GM12865 (cell line): ENCODE measurements at regions not wholly inside any gene's neighbourhood (a gene's known extent, or its start where the extent isn't known, plus 50 kb on each side); places are given as distances from the start of the nearest gene placed in this dataset.

Experiments
- DNase-seq: peaks from one replicate; pipeline ENCODE4 v3.0.0; 2010; ENCODE audit warnings: low read depth
- H3K4me3 ChIP-seq: 2 replicates; pipeline ENCODE4 v1.5.1; 2011; ENCODE audit warnings: mild to moderate bottlenecking, low read depth, low read length, control low read depth
- CTCF ChIP-seq: IDR thresholded peaks from 2 replicates; pipeline ENCODE4 v1.5.1; 2011; ENCODE audit warnings: low read length, control low read depth, low read depth, inconsistent platforms; ENCODE audit not compliant: insufficient read depth; ENCODE audit errors: missing control alignments

GRCh38 chr6:22008248-22008836 lies 288.5 kb downstream of the PRL start:
- DNase-seq: no peak
- no peak for TF ChIP-seq CTCF
- no peak overlapping the region for H3K4me3 ChIP-seq

GRCh38 chr6:22010102-22010501 lies 286.7 kb downstream of the PRL start:
- DNase-seq: no peak
- TF ChIP-seq CTCF: no peak

GRCh38 chr6:22015216-22015615 lies 281.6 kb downstream of the PRL start:
- H3K4me3 ChIP-seq: no peak overlapping the region
- no peak for DNase-seq
- no peak for TF ChIP-seq CTCF

More at GRCh38 chr6:22010102-22010501, 286.7 kb downstream of the PRL start:
- H3K4me3 ChIP-seq: no peak overlapping the region

- no peak for TF ChIP-seq CTCF
- DNase-seq: no peak
- no peak overlapping the region for H3K4me3 ChIP-seq
Measured at GRCh38 chr6:22015944-22016343, 280.9 kb downstream of the PRL start.

- no peak overlapping the region for H3K4me3 ChIP-seq
- no peak for TF ChIP-seq CTCF
- no peak for DNase-seq
Measured at GRCh38 chr6:22017272-22017671, 279.6 kb downstream of the PRL start.

GRCh38 chr6:22017766-22018165 lies 279.1 kb downstream of the PRL start:
- DNase-seq: no peak
- no peak overlapping the region for H3K4me3 ChIP-seq
- no peak for TF ChIP-seq CTCF

GRCh38 chr6:22019857-22020256 lies 277.0 kb downstream of the PRL start:
- TF ChIP-seq CTCF: no peak
- H3K4me3 ChIP-seq: no peak overlapping the region
- DNase-seq: no peak
